ENCODE measurements at regions not wholly inside any gene's neighbourhood (a gene's known extent, or its start where the extent isn't known, plus 50 kb on each side); places are given as distances from the start of the nearest gene placed in this dataset.

- H3K4me3 ChIP-seq = no peak overlapping the region
- intact Hi-C loops (cut with DNase I; ENCODE audit: low total_unique reads) = no loop called here
- peaks cover 0 to 17% (median 5%) of the 10 kb centered on the region in 8 donors for H3K9me3 ChIP-seq
- DNase-seq = no peak
- TF ChIP-seq CTCF (IDR thresholded peaks at IDR 0.05 in 8 of 11, conservative IDR thresholded peaks at IDR 0.05 in 3 of 11) (no peak), POLR2A (IDR thresholded peaks at IDR 0.05) (no peak), POLR2AphosphoS5 (IDR thresholded peaks at IDR 0.05) (no peak)
- H3K4me1 ChIP-seq = no peaks in the 10 kb centered on the region
- H3K27ac ChIP-seq = no peak overlapping the region
- H3K36me3 ChIP-seq = no peaks in the 10 kb centered on the region
- H3K27me3 ChIP-seq (replicated peaks in 1 of 7) = no peaks in the 10 kb centered on the region
These were observed 897.5 kb upstream of the AGA start for GRCh38 chr4:178339769-178340168.

- H3K27ac ChIP-seq = no peak overlapping the region
- peaks cover 0 to 17% (median 5%) of the 10 kb centered on the region in 8 donors for H3K9me3 ChIP-seq
- intact Hi-C loops (cut with DNase I; ENCODE audit: low total_unique reads) = no loop called here
- no peaks in the 10 kb centered on the region for H3K36me3 ChIP-seq
- no peak overlapping the region for H3K4me3 ChIP-seq
- H3K27me3 ChIP-seq (replicated peaks in 1 of 7) = no peaks in the 10 kb centered on the region
- no peaks in the 10 kb centered on the region for H3K4me1 ChIP-seq
- WGBS, 5 donors = 84 to 94% (median 88%) methylated on average over 7 of the region's 7 CpGs
- TF ChIP-seq POLR2A (IDR thresholded peaks at IDR 0.05) = no peak
- no peak for TF ChIP-seq CTCF (IDR thresholded peaks at IDR 0.05 in 8 of 11, conservative IDR thresholded peaks at IDR 0.05 in 3 of 11)
- TF ChIP-seq POLR2AphosphoS5 (IDR thresholded peaks at IDR 0.05) = no peak
- DNase-seq = no peak
These were observed 898.2 kb upstream of the AGA start for GRCh38 chr4:178340468-178340867.

GRCh38 chr4:178344096-178344495 lies 901.9 kb upstream of the AGA start:
- intact Hi-C loops (cut with DNase I; ENCODE audit: low total_unique reads) = no loop called here
- Histone ChIP-seq H3K4me3 (no peak overlapping the region), H3K27ac (no peak overlapping the region), H3K27me3 (replicated peaks in 1 of 7) (no peaks in the 10 kb centered on the region), H3K4me1 (no peaks in the 10 kb centered on the region), H3K36me3 (no peaks in the 10 kb centered on the region), H3K9me3 (peaks cover 0 to 5% (median 0%) of the 10 kb centered on the region in 8 donors)
- DNase-seq = no peak
- TF ChIP-seq CTCF (IDR thresholded peaks at IDR 0.05 in 8 of 11, conservative IDR thresholded peaks at IDR 0.05 in 3 of 11) (no peak), POLR2A (IDR thresholded peaks at IDR 0.05) (no peak), POLR2AphosphoS5 (IDR thresholded peaks at IDR 0.05) (no peak)

GRCh38 chr4:178347111-178347510 lies 904.9 kb upstream of the AGA start:
- no peak overlapping the region for H3K4me3 ChIP-seq
- no peak for DNase-seq
- no peak for TF ChIP-seq POLR2A (IDR thresholded peaks at IDR 0.05)
- no peak for TF ChIP-seq CTCF (IDR thresholded peaks at IDR 0.05 in 8 of 11, conservative IDR thresholded peaks at IDR 0.05 in 3 of 11)
- no peak for TF ChIP-seq POLR2AphosphoS5 (IDR thresholded peaks at IDR 0.05)
- no peaks in the 10 kb centered on the region for H3K36me3 ChIP-seq
- H3K27ac ChIP-seq = no peak overlapping the region
- intact Hi-C loops (cut with DNase I; ENCODE audit: low total_unique reads) = no loop called here
- H3K9me3 ChIP-seq = no peaks in the 10 kb centered on the region
- no peaks in the 10 kb centered on the region for H3K27me3 ChIP-seq (replicated peaks in 1 of 7)
- no peaks in the 10 kb centered on the region for H3K4me1 ChIP-seq
